ENCODE measurements at regions not wholly inside any gene's neighbourhood (a gene's known extent, or its start where the extent isn't known, plus 50 kb on each side); places are given as distances from the start of the nearest gene placed in this dataset.
A peak's percentile ranks its signal among the peaks of the same experiment; 100 is the strongest.

DNA sequence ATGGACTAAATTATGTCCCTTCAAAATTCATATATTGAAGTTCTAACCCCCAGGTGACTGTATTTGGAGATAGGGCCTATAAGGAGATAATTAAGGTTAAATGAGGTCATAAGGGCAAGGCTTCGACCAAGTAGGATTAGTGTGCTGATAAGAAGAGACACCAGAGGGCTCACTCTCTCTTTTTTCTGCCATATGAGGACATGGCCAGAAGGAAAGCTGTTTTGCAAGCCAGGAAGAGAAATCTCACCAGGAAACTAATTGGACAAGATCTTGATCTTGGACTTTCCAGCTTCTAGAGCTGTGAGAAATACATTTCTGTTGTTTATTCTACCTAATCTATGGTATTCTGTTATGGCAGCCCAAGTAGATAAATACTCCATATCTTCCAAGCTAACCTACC lies 503.6 kb upstream of the NAALADL2 start:
- Histone ChIP-seq H2BK15ac (ENCODE audit: low read length) (no peak overlapping the region), H2BK20ac (ENCODE audit: low read length) (no peak overlapping the region), H3K27ac (ENCODE audit: low read depth, low read length) (no peak overlapping the region), H2BK12ac (ENCODE audit: low read depth, low read length) (no peak overlapping the region), H3K9ac (replicated peaks in 1 of 4; ENCODE audit: extremely low read depth in 1 of 4, low read depth in 3 of 4, low read length in 3 of 4) (no peak overlapping the region), H3K79me1 (ENCODE audit: low read depth, low read length) (no peaks in the 10 kb centered on the region), H4K91ac (replicated peaks; ENCODE audit: insufficient read length, low read length) (no peak overlapping the region), H3K9me3 (ENCODE audit: insufficient read depth in 2 of 2, low read depth in 1 of 2, low read length in 1 of 2) (no peaks in the 10 kb centered on the region), H2BK120ac (replicated peaks; ENCODE audit: low read depth, low read length) (no peak overlapping the region), H3K4me2 (ENCODE audit: insufficient read depth in 1 of 2, low read depth in 2 of 2, low read length in 2 of 2) (no peak overlapping the region), H4K20me1 (replicated peaks in 1 of 2; ENCODE audit: control insufficient read depth in 1 of 2, insufficient read depth in 2 of 2, low read length in 2 of 2) (no peaks in the 10 kb centered on the region), H3K27me3 (replicated peaks in 1 of 4; ENCODE audit: control insufficient read depth in 3 of 4, extremely low read depth in 1 of 4, insufficient read depth in 3 of 4, low read length in 3 of 4) (no peaks in the 10 kb centered on the region), H3K4ac (replicated peaks; ENCODE audit: insufficient read length, low read depth, low read length) (no peak overlapping the region), H3K14ac (ENCODE audit: insufficient read length) (no peak overlapping the region), H3K18ac (ENCODE audit: extremely low read depth, low read length) (no peak overlapping the region), H4K5ac (ENCODE audit: insufficient read length, low read depth, low read length) (no peak overlapping the region), H3K4me3 (ENCODE audit: extremely low read depth in 1 of 4, insufficient read depth in 2 of 4, low read depth in 3 of 4, low read length in 4 of 4) (no peak overlapping the region), H3K23me2 (ENCODE audit: low read depth, low read length) (no peaks in the 10 kb centered on the region), H4K8ac (ENCODE audit: extremely low read depth, insufficient read depth, low read length) (no peak overlapping the region), H2AFZ (ENCODE audit: low read length) (no peak overlapping the region), H3K23ac (ENCODE audit: insufficient read length) (no peak overlapping the region), H2BK5ac (ENCODE audit: low read depth, low read length) (no peak overlapping the region), H3K36me3 (ENCODE audit: control insufficient read depth in 2 of 4, insufficient read depth in 4 of 4, low read length in 3 of 4) (no peaks in the 10 kb centered on the region), H3K79me2 (ENCODE audit: control insufficient read depth in 1 of 2, insufficient read depth in 2 of 2, low read length in 2 of 2) (no peaks in the 10 kb centered on the region), H2AK5ac (ENCODE audit: low read depth, low read length) (no peak overlapping the region), H3K56ac (replicated peaks; ENCODE audit: insufficient read length, low read depth, low read length) (no peak overlapping the region), H3K4me1 (replicated peaks in 1 of 4; ENCODE audit: control insufficient read depth in 3 of 4, insufficient read depth in 4 of 4, low read length in 3 of 4) (no peaks in the 10 kb centered on the region)
- CTCF ChIA-PET (ENCODE audit: partially characterized antibody): interaction anchor here (0.7 to 1.8 kb wide), 11 partner anchors 9 to 602 kb away, joined by 3 to 9 read pairs (median 4); no protein-coding TSS in a partner anchor
- POLR2A ChIA-PET (ENCODE audit: partially characterized antibody): interaction anchor here (1.6 kb wide), 1 partner anchor 123 kb away, joined by 5 read pairs; no protein-coding TSS in a partner anchor
- FAIRE-seq: peak; percentile 87
- 29% methylated on average over 1 of the region's 1 CpG; no CpG with 5 or more reads in 1 of the 2 experiments for WGBS, 2 experiments (ENCODE audit: extremely low coverage in 1 of 2, insufficient coverage in 1 of 2, insufficient read length in 1 of 2, insufficient replicate concordance in 2 of 2, low coverage in 1 of 2, low lambda C conversion rate in 2 of 2, missing lambda C conversion rate in 1 of 2)
- DNase-seq (ENCODE audit: low read depth in 1 of 2, low spot score in 2 of 2): no peak
- TF ChIP-seq SIRT6 (IDR thresholded peaks at IDR 0.05; ENCODE audit: low read length) (no peak), BCL11A (IDR thresholded peaks at IDR 0.05; ENCODE audit: low read depth in 2 of 2, low read length in 2 of 2) (no peak), RAD21 (IDR thresholded peaks at IDR 0.05 in 1 of 2, conservative IDR thresholded peaks at IDR 0.05 in 1 of 2; ENCODE audit: low read depth in 2 of 2, low read length in 2 of 2) (peak; percentile 82 to 85), RNF2 (IDR thresholded peaks at IDR 0.05; ENCODE audit: borderline replicate concordance, low read depth, low read length, missing control alignments, poor library complexity, severe bottlenecking) (no peak), CEBPB (IDR thresholded peaks at IDR 0.05; ENCODE audit: low read depth, low read length) (peak; percentile 42; the same call in 1 of the 2 replicates), RXRA (IDR thresholded peaks at IDR 0.05; ENCODE audit: insufficient read depth, low read depth, low read length) (0 out of 2 replicates have a peak, but pooled peaks have one; percentile 12)
- TF ChIP-seq, protein P1, sequence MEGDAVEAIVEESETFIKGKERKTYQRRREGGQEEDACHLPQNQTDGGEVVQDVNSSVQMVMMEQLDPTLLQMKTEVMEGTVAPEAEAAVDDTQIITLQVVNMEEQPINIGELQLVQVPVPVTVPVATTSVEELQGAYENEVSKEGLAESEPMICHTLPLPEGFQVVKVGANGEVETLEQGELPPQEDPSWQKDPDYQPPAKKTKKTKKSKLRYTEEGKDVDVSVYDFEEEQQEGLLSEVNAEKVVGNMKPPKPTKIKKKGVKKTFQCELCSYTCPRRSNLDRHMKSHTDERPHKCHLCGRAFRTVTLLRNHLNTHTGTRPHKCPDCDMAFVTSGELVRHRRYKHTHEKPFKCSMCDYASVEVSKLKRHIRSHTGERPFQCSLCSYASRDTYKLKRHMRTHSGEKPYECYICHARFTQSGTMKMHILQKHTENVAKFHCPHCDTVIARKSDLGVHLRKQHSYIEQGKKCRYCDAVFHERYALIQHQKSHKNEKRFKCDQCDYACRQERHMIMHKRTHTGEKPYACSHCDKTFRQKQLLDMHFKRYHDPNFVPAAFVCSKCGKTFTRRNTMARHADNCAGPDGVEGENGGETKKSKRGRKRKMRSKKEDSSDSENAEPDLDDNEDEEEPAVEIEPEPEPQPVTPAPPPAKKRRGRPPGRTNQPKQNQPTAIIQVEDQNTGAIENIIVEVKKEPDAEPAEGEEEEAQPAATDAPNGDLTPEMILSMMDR (IDR thresholded peaks at IDR 0.05; ENCODE audit: control extremely low read depth in 1 of 3, insufficient read depth in 1 of 3, low read depth in 1 of 3, low read length in 3 of 3): peak in 2 of 3 experiments; percentile 58 to 65; a peak in 3 of 4 replicates
